ENCODE measurements at regions not wholly inside any gene's neighbourhood (a gene's known extent, or its start where the extent isn't known, plus 50 kb on each side); places are given as distances from the start of the nearest gene placed in this dataset.
A peak's percentile ranks its signal among the peaks of the same experiment; 100 is the strongest.
"Not testable (repeated sequence)": the region's sequence is repeated elsewhere in the genome, so short reads cannot be mapped to it uniquely, and the experiment has no call there.

DNA sequence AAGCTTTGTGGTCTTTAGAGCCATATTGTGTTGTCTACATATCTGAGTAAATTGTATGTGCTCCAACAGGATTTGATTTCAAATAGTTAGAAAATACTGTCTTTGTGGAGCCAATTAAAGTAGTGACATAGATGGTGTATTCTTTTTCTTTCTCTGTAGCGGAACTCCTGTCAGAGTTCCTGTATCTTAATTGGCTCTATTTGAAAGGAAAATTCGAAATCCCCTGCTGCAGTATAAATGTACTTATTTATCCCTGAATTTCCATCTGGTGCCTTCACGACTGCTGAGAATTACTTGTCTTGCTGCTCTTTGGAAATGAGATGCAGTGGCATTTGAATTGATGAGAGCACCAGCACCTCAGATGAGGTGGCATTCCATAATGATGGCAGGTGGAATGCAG, 546.7 kb upstream of the SGCD start:
- DNase-seq, result no peak

DNA sequence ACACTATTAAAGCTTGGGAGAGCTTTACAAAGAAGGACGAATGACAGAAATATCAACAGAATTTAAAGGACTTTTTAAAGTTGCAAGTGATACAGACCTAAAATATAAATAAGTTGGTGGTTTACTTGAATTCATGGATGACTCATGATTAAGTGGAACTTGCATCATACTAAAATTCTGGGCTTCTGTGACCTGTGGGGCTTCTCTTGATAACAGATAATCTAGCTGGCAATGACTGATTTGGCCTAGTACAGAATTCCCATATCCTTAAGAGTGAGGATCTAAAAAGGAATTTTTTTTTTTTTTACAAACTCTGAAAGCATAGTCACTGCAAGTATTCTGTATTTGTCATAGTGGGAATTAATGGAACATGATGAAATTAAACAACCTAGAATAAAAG, 543.7 kb upstream of the SGCD start:
- DNase-seq, result no peak

DNA sequence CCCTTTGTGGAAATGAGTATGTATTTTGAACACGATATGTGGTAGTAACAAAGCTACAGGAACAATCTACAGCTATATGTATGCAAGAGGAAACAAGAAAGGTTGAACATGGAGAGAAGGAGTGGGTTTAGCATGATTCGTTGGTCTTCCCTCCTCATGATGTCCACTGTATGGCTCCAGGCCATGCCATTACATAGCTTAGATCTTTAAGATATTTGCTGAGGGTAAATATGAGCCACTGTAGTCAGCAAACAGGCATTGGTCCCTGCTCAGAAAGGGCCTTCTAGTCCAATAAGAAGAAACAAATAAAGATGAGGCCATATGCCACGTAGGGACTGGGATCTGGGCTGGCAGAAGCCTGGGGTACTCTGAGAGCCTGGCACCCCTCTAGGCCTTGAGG, 543.2 kb upstream of the SGCD start:
- no peak for DNase-seq

DNA sequence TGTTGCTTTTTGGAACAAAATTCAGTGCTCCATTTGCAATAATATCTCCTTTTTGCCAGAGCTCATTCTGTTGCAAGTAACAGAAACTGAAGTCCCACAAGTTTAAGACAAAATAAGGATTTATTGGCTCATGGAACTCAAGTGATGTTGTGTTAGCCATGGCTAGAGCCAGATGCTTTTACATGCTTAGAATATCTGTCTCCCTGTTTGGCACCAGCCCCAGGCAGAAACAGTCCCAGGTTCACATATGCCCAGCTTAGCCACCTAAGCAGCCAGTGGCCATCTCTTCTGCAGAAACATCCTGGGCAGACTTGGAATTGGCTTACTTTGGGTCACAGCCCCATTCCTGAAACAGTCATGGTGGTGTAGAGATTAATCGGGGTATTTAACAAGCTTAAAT, 540.9 kb upstream of the SGCD start:
- DNase-seq, result no peak

DNA sequence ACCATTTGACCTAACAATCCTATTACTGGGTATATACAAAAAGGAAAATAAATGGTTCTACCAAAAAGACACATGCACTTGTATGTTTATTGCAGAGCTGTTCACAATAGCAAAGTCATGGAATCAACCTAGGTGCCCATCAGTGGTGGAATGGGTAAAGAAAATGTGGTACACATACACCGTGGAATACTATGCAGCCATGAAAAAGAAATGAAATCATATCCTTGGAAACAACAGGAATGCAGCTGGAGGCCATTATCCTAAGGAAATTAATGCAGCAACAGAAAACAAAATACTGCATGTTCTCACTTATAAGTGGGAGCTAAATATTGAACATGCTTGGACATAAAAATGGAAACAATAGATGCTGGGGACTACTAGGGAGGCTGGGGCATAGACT, 534.1 kb upstream of the SGCD start:
- DNase-seq, result no peak

DNA sequence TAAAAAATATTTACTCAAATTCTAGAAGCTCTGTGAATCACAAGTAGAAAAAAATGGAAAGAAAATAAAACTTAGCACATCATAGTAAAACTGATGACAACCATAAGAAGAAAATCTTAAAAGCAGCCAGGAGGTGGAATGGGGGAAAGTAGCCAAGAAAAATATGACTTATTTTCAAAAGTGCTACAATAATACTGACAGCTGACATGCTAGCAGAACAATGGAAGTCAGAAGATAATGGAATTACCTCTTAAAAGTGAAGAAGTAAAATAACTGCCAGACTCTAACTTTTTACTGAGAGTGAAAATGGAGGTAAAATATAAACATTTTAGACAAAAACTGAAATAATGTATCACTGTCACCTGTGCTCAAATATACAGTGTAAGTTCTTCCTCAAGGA, 532.2 kb upstream of the SGCD start:
- DNase-seq, result no peak

DNA sequence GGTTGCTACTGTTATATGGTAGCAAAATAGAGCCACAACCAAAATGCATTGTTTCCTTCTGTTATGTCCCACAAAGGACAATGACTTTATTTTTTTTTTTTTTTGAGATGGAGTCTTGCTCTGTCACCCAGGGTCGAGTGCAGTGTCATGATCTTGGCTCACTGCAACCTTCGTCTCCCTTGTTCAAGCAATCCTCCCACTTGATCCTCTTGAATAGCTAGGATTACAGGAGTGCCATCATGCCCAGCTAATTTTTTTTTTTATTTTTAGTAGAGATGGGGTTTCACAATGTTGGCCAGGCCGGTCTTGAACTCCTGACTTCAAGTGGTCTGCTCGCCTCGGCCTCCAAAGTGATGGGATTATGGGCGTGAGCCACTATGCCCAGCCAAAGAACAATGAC, 527.7 kb upstream of the SGCD start:
- DNase-seq, result no peak

DNA sequence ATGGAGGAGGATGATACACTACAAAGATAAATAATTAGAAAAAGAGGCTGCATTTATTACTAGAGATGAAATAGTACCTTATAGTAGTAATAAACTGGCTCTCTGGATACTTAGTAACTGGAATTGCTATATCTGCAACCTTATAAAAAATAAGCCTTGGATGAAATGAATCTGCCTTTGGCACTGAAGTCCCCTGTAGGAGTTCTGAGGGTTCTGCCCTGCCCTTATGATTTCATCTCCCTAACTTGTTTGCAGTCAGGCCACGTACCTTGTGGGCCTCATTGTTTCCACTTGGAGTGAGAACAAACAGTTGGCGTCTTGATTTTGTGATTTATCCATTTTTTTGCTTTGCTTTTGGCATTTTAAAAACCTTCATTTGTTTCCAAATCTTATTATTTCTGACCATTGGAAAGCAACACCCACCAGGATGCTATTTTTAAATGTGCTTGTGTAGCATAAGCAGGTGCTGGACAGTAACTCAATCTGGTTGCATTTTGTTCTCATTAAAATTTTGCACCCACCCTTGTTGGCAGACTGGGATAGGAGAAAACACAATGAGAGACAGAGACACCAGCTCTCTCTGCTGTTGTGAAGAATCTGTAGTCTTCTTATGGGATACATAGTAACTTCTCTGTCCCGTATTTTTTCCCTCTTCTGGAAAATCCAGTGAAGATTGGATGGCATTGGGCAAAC, 518.9 kb upstream of the SGCD start:
- no peak for DNase-seq

DNA sequence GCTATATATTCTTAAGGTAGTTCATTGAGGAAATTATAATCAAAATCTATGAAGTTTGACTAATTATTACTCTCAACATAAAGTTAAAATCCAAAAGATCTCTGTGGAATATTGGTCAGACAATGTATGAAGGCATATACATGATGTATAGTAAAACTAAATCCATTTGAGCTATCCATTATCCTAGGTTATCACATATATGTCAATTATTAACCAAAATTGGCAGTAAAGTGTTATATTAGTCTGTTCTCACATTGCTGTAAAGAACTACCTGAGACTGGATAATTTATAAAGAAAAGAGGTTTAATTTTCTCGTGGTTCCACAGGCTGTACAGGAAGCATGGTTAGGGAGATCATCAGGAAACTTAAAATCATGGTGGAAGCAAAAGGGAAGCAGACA, 511.7 kb upstream of the SGCD start:
- no peak for DNase-seq

DNA sequence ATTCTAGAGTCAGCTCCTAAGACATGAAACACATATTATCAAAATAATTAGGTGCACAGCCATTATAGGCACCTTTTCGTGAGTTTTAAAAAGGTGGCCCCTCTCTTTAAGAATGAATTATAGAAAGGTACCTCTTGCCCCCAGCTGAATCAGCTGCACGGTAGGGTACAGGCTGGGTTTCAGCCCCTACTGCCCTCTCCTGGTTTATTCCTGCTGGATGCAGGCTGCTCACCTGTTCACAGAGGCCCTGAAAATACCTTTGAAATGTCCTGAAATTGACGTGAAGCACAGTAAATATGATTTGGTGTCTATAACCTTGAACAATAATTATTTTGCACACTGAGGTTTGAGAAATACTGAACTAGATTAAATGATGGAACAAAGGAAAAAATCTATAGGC, 504.8 kb upstream of the SGCD start:
- no peak for DNase-seq

DNA sequence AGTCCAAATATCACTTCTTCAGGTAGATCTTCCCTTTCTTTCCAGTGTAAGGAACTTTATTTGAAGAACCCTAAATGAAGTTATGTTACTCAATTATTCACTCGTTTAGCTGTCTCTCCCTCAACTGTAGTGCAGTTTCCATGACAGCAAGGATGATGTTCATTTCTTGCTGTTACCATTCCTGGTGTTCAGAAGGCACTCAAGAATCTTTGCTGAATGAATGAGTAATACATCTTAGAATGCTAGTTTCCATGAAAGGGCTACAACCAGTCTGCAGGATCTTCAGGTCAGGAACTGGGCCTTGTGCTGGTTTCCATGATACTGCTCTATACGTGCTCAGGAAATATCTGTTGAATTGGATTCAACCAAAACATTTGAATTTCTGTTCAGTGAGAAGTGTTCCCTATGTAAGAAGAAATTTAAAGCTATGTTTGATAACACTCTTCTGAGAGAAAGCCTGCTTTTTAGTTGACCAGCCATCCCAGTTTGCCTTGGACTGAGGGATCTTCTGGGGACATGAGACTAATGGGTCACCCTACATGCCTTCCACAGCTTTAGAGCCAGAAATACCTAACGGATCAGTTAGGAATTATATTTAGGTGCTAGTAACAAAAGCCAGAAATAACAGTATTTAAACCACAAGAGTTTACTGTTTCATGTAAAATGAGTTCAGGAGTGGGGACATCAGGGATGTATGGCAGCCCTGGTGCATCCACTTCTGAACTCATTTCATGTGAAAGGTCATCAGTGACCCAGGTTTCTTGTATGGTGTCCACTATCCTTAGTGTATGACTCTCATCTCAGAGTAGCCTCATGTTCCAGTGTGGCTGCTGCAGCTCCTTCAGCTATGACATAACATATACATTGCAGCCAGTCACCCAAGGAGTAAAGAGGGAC, 500.1 kb upstream of the SGCD start:
- DNase-seq, result no peak

DNA sequence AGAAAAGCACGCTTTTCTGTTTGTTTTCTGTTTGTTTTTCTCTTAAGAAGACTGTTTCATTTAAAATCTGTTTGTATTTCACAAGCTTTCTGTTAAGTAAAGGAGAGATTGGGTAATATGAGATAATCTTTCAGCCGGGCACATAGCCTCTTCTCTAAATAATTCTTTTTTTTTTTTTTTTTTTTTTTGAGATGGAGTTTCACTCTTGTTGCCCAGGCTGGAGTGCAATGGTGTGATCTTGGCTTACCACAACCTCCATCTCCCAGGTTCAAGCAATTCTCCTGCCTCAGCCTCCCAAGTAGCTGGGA, 499.5 kb upstream of the SGCD start:
- not testable (repeated sequence) for DNase-seq

DNA sequence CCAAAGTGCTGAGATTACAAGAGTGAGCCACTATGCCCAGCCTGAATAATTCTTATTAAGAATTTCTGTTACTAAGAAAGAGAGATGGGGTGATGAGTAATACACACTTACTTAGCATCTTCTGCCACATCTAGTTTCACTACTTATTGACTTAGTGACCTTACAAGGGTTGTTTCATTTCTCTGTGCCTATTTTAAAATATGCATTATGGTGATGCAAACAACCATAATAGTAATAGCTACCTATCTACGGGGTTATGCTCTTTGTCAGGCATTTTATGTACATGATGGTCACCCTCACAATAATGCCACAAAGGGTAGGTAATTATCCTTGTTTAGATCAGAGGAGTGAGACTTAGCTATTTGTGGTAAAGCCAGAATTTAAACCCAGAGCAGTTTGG, 499.0 kb upstream of the SGCD start:
- DNase-seq, result no peak

DNA sequence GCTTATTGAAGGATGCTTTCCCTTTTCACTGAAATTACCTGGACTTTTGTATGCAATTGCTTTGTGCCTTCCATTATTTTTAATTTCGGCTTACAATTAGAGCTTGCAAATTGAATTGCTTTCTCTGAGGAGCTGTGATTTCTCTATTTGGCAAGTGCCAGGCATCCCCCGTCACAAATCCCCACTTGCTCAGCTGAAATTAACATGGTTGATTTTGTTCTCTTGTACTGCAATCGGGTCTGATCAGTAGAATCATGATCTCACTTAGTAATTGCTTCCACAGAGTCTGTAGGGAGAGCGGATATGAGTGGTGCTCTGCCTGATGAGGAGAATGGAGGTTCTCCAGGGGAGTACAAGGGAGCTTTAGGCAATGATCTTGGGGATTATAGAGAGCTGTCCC, 495.5 kb upstream of the SGCD start:
- no peak for DNase-seq

DNA sequence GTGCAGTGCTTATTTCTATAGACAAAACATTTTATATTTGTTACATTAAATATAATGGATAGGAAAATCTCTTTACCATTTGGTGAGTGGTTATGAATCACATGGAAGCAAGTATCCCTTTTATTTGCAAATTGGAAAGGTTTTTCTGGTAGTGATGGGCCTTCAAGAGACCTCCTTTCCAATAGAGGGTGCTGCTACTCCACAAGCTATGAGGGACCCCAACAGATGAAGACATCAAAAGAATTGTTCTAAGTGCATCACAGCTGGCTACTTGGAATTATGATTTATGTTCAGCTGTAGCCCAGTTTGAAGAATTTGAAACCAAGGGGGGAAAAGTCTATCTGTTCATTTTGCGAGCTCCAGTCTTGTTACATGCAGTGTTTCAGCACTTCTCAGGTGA, 493.7 kb upstream of the SGCD start:
- DNase-seq, result no peak

DNA sequence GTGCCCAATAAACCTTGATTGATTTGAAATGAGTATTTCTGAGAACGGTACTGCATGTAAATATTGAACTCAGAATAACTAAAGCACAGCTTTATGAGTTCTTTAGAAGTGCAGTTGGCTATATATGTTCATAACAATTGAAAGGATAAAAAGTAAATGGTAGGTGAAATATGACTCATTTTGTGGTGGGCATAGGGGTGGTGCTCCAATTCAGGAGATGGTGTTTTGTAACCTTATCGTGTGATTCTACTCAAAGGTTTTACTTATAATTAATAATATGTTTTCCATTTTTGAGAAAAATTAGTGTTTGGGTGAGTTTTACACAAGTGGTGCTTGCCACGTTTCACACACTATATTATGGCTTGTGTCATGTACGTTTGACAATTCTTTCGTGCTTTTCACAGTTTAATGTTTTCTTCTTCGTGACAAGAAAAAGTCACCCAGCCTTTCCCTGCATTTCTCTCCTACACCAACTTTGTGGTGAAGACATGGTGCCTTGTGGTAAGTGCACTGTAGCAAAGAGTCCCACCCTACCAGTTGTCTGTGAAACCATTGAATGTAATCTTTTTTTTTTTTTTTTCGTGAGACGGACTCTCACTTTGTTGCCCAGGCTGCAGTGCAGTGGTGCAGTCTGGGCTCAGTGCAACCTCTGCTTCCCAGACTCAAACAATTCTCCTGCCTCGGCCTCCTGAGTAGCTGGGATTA, 492.5 kb upstream of the SGCD start:
- peak in 1 of 2 donors; percentile 12 for DNase-seq

DNA sequence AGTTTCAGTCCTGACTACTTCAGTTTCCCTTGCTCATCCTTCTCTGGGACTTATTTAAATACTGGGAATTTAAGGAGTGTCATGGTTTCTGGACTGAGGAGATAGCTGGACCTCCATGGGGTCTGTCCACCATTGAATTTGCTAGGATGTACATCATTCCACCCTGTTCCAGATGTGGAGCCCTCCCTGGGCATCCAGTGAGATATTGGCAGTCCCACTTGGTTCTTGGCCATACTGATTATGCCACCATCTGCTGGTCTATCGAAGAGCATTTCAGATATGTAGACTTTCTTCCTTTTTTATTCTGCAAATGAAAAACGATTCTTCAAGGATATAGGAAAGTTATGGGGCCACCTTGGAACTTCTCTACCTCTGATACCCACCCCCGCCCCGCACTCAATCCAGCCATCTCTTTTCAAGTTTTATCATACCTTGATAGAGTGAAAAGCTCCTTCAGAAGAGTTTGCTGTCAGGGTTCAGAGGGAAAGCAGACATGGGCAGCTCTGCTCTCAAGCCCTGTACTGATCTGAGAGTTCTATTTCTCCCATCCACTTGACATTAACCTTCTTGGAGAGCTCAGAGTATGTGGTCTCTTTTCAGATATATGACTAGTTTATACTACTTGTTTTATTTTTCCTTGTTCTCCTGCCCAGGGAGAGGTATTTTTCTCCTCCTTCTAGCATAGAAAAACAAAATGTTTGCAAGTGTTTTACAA, 490.7 kb upstream of the SGCD start:
- DNase-seq, result no peak

DNA sequence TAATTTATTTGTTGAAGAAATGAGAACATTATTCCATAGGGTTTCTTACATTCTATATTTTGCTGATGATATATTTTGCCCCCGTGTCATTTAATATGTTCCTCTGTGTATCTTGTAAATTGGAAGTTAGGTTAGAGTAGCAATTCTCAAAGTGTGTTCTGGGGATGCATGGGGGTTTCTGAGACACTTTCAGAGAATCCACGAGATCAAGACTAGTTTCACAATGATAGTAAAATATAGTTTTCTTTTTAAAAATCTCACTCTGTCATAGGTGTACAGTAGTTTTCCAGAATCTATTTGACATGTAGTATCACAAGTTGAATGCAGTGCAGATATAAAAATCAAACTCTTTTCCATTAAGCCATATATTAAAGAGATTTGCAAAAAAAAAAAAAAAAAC, 488.6 kb upstream of the SGCD start:
- no peak for DNase-seq

DNA sequence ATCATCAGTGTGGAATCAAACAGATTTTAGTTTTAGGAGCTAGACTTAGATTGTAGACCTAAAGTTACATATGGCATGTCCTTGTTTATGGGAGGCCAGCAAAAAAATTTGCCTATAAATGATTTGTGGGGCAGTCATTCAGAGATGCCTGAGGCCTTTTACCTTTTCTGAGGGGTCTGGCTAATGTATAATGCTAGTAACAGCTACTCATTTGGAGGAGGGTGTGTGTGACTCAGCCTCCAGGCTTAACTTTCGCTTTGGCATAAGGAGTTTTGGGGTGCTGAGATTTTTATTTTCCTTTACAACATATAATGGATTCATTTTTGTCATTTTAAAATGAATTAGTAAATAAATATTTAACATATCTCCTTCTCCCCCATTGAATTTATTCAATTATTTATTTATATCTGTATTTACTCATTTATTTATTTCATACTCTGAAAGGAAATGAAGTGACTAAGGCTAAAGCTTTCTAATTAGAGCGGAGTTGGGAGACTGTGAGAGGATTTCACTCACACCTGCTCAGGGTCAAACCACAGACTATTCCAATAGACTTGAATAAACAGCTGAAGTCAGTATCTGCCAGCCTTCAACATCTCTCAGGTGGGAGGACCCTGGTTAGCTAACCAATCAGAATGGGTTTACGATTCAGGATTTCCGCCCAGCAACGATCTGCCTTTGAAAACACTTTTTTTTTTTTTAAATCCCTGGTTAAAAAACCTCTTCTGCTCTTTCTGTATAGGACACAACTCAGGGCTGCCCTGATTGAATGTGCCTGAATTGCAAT, 487.5 kb upstream of the SGCD start:
- no peak for DNase-seq

DNA sequence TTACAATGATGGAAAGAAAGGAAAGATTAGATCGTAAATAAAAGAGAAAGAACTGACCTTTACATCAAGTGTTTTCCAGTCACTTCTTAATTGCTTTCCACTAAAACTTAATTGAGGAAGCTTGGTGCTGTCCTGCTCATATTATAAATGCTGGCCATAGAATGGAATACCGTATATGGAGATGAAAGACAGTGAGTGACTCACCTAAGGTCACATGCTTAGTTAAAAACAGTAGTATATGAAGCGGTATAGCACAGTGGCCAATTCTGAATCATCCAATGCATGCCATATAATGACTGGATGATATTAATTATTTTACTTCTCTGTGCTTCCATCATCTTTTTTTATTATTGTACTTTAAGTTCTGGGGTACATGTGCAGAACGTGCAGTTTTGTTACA, 482.4 kb upstream of the SGCD start:
- DNase-seq, result no peak

DNA sequence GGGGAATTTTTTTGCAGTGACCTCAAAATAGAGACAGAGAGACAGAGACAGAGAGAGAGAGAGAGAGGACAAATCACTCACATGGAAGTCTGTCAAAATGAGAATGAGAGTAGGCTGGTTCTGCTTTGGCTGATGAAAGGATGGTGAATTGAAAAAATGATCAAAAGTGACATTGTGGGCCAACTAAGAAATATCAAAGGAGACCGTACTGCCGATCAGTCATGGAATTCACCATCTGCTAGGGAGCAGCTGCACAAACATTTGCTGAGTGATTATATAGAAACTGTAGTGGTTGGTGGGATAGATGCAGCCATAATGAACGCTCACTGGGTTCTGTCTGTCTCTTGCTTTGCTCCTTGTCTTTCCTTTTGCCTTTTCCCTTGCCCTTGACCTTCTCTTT, 476.6 kb upstream of the SGCD start:
- DNase-seq, result no peak

DNA sequence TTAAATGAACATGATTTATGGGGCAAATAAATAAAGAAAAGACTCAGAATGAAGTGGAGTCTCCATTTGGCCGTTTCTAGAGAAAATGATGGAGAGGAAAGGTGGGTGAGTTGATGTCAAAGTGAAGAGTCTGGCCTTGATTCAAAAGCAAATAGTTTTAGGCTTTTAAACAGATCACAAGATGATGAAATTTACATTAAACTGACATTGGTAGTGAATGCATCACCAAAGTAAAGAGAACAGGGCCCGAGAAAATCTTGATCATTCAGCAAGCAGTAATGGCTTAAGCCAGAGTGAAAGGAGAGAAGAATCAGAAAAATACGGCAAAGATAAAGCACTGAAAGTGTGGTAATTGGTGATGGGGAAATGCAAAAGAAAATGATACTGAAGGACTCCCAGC, 460.0 kb upstream of the SGCD start:
- DNase-seq, result no peak

Data from CD4-positive, alpha-beta T cell treated with Interleukin-1 beta for 1 hour (primary cell).